Neural crest cell (in vitro differentiated cells): ENCODE measurements at regions not wholly inside any gene's neighbourhood (a gene's known extent, or its start where the extent isn't known, plus 50 kb on each side); places are given as distances from the start of the nearest gene placed in this dataset.
A peak's percentile ranks its signal among the peaks of the same experiment; 100 is the strongest.
"Not testable (repeated sequence)": the region's sequence is repeated elsewhere in the genome, so short reads cannot be mapped to it uniquely, and the experiment has no call there.

Experiments
- DNase-seq: peaks from one replicate; pipeline ENCODE4 v3.0.0; 2021; ENCODE audit warnings: low read depth, mixed read lengths, low spot score
- H3K27ac Mint-ChIP-seq: one replicate; pipeline ENCODE4 v1.8.0; 2021; ENCODE audit warnings: mild to moderate bottlenecking, mixed read lengths; ENCODE audit not compliant: unreplicated experiment
- H3K27me3 Mint-ChIP-seq: 2 replicates; pipeline ENCODE4 v1.8.0; 2021; ENCODE audit warnings: low read depth, mild to moderate bottlenecking, mixed read lengths
- H3K36me3 Mint-ChIP-seq: 2 replicates; pipeline ENCODE4 v1.8.0; 2021; ENCODE audit warnings: low read depth, mild to moderate bottlenecking, mixed read lengths
- H3K4me1 Mint-ChIP-seq: 2 replicates; pipeline ENCODE4 v1.8.0; 2021; ENCODE audit warnings: mixed read lengths
- H3K4me3 Mint-ChIP-seq: one replicate; pipeline ENCODE4 v1.8.0; 2021; ENCODE audit warnings: mild to moderate bottlenecking, mixed read lengths
- H3K9me3 Mint-ChIP-seq: 2 replicates; pipeline ENCODE4 v1.8.0; 2021; ENCODE audit warnings: mixed read lengths
- TF ChIP-seq, protein P1 (sequence below): fragments of 200-600 bp; sonication (generic); conservative IDR thresholded peaks from 2 replicates; pipeline ENCODE4 v1.5.0; 2021; ENCODE audit warnings: antibody characterized with exemption, mild to moderate bottlenecking

DNA sequence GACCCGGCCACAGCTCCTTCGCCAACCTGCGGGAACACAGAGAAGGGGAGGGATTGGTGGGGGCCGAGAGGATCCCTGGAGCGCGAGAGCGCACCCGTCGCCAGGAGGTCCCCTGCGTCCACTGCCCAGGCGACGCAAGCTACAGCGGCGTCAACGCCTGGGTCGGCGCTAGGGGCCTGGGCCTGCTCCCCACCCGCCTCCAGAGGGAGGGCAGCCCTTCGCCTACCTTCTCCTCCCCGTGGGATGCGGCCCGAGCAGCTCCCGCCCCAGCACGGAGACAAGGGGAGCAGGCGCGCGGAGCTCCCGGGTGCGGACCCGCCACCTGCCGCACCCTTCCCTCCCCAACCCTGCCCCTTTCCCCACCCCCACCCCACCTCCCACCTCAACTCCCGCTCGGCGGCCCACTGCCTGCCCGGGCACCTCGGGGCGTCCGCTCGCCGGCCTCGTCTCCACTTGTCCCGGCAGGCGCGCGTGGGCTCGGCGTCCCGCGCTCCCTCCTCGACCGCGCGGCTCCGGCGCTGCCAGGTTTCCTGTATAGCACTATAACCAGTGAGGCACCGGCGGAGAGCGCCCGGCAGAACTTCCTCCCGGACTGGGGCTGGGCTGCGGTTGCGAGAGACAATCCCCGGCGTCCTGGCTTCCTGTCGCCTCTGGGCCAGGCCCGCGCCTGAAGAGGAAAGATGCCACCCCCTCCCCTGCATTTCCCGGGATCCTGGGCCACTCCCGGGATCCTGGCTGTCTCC lies 119.1 kb upstream of the SMURF2 start:
- no peak for DNase-seq
- TF ChIP-seq, protein P1, sequence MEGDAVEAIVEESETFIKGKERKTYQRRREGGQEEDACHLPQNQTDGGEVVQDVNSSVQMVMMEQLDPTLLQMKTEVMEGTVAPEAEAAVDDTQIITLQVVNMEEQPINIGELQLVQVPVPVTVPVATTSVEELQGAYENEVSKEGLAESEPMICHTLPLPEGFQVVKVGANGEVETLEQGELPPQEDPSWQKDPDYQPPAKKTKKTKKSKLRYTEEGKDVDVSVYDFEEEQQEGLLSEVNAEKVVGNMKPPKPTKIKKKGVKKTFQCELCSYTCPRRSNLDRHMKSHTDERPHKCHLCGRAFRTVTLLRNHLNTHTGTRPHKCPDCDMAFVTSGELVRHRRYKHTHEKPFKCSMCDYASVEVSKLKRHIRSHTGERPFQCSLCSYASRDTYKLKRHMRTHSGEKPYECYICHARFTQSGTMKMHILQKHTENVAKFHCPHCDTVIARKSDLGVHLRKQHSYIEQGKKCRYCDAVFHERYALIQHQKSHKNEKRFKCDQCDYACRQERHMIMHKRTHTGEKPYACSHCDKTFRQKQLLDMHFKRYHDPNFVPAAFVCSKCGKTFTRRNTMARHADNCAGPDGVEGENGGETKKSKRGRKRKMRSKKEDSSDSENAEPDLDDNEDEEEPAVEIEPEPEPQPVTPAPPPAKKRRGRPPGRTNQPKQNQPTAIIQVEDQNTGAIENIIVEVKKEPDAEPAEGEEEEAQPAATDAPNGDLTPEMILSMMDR = no peak
- no peak overlapping the region for H3K27ac Mint-ChIP-seq
- H3K27me3 Mint-ChIP-seq = peaks cover 62% of the 10 kb centered on the region
- H3K4me1 Mint-ChIP-seq = peaks cover 11% of the 10 kb centered on the region
- H3K9me3 Mint-ChIP-seq = no peaks in the 10 kb centered on the region
- H3K4me3 Mint-ChIP-seq = peak overlapping the region; percentile 73
- no peaks in the 10 kb centered on the region for H3K36me3 Mint-ChIP-seq

DNA sequence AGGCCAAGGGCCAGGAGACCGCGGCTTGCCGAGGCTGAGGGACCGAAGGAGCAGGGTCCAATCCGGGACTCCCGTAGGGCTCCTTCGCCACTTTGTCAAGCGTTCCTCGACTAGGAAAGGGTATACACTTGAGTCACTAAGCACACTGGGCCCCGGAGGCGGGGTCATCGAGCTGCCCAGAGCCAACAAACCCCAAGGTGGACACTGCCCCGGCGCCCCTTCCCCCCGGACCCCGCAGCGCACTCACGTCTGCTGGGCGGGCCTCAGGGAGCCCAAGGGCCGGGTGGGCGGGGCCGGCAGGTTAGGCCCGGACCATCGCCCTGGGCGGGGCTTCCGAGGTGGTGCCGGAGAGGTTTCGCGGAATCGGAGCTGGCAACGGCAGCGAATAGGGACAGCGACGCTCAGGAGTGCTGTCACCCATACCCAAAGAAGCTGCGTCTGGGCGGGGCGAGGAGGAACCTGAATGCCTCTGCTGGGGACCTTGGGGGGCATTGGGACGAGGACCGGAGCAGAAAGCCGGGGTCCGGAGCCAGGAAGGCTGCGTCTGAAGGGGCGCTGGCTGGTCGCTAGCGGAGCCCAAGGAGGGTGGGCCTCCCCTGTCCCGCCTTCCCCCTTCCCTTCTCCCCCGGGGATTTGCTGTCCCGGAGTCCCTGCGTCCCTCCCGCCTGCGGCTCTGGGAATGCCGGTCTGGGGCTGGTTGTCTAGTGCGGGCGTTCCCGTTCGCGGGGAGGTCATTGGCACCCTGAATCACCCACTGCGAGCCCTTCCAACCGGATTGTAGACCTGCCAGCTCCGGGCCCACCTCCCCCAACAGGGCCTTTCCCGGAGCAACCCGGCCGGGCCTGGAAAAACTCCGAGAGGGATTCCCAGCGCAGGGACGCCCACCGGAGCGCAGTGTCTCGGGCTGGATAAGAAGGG lies 118.2 kb upstream of the SMURF2 start:
- Mint-ChIP-seq H3K4me3 (peak overlapping the region; percentile 74), H3K4me1 (peaks cover 11% of the 10 kb centered on the region), H3K9me3 (no peaks in the 10 kb centered on the region), H3K27ac (no peak overlapping the region), H3K27me3 (peaks cover 70% of the 10 kb centered on the region), H3K36me3 (no peaks in the 10 kb centered on the region)
- TF ChIP-seq, protein P1 = no peak
- DNase-seq = no peak

DNA sequence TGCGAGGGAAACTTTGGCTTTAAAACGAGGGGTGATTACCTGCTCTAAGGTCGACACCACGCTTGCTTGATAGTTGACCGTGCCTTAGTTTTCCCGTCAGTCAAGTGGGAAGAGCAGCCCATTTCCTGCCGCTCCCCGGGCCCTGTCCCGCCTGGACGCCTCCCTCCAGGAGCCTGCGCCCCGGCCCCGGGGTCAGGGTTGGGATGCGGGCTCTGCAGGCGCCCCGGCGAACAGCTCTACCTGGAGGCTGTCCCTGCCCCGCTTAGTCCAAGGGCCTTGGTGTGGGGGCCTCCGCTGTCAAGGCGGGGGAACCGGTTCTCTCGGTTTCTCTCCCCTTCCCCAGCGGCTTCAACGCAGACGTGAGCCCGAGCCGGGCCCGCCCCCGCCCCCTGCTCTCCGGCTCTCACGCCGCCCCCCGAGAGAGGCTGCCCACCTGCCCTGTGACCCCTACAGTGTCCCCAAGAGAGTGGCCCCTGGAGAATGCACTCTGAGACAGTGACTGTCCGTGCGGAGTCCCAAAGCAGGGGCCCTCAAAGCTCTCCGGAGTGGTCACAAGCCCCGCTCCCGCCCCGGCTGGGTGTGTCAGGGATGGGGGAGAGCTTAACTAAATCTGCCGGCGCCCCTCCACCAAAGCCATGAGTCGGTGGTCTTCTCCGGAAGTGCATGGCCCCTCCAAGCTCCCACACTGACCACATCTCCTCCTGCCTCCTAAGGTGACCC lies 117.4 kb upstream of the SMURF2 start:
- H3K27me3 Mint-ChIP-seq = peaks cover 77% of the 10 kb centered on the region
- TF ChIP-seq, protein P1 = no peak
- no peaks in the 10 kb centered on the region for H3K9me3 Mint-ChIP-seq
- H3K4me1 Mint-ChIP-seq = peaks cover 11% of the 10 kb centered on the region
- no peak for DNase-seq
- peak overlapping the region; percentile 74 for H3K4me3 Mint-ChIP-seq
- no peak overlapping the region for H3K27ac Mint-ChIP-seq
- H3K36me3 Mint-ChIP-seq = no peaks in the 10 kb centered on the region

DNA sequence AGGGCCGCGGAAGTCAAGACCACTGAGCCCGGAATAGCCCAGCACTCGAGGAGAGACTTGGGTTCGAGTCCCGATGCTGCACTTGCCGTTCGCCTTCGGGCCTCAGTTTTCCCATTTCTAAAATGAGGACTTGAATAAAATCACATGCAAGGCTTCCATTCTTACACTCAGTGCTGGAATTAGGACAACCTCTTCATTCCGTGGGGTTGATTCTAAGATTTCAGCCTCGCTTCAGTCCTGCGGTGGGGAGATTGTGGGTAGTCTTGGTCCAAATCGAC lies 116.9 kb upstream of the SMURF2 start:
- Mint-ChIP-seq H3K4me3 (peak overlapping the region; percentile 49), H3K4me1 (peaks cover 11% of the 10 kb centered on the region), H3K27me3 (peaks cover 79% of the 10 kb centered on the region)
- H3K27ac Mint-ChIP-seq, H3K36me3 Mint-ChIP-seq, H3K9me3 Mint-ChIP-seq, DNase-seq: not testable (repeated sequence)

DNA sequence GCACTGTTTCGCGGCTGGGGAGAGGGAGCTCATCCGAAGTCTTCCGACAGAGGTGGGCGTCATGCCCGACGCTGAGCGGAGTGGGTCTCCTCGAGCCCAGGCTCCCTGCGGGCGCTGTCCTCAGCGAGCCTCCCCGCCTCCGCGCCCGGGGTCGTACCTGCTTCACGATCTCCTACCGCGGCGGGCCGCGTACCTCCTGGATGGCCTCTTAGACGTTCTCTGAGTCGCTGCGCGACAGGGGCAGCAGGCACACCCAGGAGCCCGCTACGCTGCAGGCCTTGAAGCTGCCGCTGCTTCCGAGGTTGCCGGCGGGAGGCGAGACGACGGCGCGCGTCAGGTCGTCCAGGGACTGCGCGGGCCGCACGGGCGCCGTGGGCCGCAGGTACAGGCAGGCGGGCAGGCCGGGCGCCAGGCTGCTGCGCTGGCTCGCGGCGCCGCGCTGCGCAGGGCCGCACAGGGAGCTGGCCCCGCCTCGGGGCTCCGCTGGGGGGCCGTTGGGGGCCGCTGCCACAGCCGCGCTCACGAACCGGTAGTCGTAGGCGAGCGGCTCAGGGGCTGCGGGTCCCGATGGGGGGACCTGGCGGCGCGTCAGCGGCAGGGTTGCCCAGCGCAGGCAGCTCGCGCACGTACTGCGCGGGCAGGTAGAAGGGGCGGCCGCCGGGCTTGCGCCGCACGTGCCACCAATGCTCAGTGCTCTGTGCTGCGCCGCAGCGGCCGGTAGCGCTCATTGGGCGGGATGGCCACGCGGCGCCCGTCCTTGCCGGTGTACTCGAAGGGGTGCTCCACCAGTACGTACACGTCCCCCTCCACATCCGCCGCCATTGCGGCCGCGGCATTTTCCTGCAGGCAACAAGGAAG lies 116.4 kb upstream of the SMURF2 start:
- Mint-ChIP-seq H3K4me1 (peaks cover 11% of the 10 kb centered on the region), H3K4me3 (peak overlapping the region; percentile 78), H3K9me3 (no peaks in the 10 kb centered on the region), H3K36me3 (no peaks in the 10 kb centered on the region), H3K27me3 (peaks cover 80% of the 10 kb centered on the region), H3K27ac (no peak overlapping the region)
- DNase-seq = no peak
- TF ChIP-seq, protein P1 = no peak
